Astrocyte of the hippocampus (primary cell): ENCODE measurements at regions not wholly inside any gene's neighbourhood (a gene's known extent, or its start where the extent isn't known, plus 50 kb on each side); places are given as distances from the start of the nearest gene placed in this dataset.
A peak's percentile ranks its signal among the peaks of the same experiment; 100 is the strongest.

Source experiments
- DNase-seq: peaks from one replicate; pipeline ENCODE4 v3.0.0; 2011; ENCODE audit warnings: low read depth, low spot score

DNA sequence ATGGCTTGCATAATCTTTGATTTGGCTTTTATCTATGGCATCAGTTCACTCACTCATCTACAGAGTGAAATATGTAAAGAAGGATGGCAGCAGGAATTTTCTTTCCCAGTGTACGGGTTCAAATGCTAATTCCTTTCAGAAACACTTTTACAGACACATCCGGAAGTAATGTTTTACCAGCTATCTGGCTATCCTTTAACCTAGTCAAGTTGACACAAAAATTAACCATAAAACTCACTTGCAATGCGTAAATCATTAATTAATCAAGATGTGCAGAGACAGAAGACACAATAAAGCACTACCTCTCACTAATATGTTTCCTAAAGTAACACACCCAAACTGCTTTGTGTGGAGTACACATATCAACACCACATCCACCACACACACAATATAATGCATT is 378.9 kb upstream of the ANO3 start:
- no peak for DNase-seq

DNA sequence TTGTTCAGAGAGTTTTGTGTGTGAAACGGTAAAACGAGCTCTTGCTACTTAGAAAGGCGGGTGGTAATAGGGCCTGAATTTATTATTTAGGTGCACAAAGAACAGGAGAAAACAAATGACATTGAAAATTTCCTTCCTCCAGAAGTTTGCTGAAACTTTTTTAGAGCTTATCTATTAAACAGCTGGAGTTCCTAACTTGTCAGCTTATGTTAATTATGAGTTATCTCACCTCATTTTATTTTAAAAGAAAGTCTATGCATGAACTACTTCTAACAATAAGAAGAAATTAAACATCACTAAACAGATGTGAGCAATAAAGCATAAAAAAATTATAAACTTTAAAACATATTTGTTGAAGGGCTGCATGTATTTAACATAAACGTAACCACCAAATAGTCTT is 373.9 kb upstream of the ANO3 start:
- no peak for DNase-seq

DNA sequence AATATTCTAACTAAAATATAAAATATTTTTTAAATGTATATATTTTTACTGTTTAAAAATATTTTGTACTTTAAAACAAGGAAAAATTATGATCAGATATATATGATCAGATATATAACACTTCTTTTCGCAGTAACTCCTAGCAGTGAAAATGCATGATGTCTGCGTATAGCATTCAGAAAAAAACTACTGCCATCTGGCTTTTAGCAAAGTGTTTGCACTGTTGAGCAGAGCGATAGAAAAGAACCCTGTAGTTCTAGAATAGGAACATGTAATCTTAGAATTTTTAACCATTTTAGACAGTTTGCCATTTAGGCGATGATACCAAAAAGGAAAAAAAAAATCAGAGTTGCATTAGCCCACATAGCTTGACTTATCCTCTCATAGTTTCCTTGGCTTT is 370.4 kb upstream of the ANO3 start:
- no peak for DNase-seq

DNA sequence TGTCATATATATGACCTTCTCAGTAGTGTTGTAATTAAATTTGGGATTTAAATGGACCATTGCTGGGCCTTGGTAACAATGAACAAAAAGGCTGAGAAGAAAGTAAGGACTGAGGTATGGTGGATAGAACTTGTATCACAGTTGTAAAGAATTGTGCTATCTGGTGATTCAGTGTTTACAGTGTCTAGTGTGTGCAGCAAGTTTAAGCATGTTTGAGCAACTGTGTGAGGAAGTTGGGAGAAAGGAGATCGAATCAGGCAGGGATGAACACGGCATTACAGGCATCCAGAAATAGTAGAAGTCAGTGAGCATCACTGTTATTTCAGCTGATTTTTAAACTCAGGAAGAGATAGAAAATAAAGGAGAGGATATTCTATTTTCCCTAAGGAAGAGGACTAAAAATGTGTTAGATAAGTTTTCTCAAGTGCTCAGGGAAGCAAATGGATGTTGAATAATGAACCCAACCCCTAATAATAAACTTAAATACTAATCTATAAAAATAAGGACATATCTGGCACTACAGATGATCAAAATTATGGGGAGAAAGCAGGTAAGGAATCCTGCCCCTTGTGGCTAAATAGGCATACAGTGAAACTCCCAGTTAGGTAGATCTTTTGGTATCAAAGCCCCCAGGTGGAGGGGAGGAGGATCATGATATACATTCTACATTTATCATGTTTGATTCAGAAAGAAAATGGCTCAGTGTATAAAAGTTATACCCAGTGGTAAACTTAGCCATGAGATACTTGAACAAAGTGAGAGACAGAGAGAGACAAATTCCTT is 361.0 kb upstream of the ANO3 start:
- DNase-seq: no peak

DNA sequence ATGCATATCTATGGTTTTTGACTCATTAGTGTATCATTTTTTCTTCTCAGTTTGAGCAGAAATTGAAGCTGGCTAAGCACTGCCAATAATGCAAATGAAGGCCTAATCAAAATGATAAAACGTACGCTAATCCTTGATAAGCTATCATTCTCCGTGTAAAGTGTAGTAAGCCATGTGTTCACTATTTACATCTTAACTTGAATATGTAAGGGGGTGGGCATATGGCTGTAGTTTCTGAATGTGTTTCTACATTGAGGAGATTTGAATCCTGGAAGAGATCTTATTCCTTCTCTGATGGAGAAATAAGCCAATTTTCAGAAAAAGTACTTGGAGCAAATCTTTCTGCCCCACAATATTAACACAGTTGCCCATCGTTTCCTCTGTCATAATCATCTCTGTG is 351.8 kb upstream of the ANO3 start:
- no peak for DNase-seq

DNA sequence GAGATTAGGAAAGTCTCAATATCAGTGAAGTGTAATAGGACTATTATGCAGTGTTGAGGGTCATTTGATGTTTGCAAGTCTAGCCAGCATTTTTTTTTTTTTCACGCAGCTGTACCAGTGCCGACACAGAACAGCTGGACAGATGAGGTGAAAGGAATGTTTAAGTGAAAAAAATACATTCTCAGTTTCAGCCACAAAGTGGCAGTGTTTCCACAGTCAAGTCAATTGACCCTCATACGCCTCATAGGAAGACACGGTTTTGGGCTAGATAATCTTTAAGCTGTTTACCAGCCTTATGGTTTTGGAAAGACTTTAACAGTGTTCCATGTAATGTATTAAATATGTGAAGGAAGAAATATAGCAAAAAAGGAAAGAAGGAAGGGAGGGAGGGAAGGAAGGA is 349.9 kb upstream of the ANO3 start:
- DNase-seq: peak; percentile 43

DNA sequence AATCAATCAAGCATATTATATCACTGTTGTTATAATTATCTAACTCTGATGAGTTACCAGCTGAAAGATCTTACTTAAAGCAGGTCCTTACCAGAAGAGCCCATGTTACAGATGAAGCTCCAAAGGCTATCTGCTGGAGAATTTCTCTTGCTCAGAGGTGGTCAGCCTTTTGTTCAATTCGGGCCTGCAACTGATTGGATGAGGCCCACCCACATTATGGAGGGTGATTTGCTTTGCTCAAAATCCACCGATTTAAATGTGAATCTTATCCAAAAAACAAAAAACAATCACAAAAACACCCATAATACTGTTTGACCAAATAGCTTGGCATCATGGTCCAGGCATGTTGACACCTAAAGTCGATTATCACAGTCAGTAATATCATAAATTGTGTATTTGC is 348.6 kb upstream of the ANO3 start:
- DNase-seq: no peak

DNA sequence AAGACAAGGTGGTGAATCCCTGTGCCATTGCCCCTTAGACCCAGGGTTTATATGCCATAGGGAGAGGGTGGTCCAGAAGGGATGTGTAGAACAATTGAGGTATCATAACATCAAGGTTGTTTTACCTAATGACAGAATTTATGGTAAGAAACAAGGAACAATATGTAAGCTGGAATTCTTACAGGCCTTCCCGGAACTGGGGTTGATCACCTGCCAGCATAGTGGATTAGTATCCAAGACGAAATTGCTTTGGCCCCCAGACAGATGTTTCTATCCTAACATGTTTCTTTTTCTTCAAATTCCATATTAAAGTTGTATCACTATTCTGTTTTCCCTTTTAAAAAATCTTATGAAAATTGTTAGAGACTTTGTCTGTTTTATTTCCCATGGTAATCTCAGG is 343.8 kb upstream of the ANO3 start:
- no peak for DNase-seq

DNA sequence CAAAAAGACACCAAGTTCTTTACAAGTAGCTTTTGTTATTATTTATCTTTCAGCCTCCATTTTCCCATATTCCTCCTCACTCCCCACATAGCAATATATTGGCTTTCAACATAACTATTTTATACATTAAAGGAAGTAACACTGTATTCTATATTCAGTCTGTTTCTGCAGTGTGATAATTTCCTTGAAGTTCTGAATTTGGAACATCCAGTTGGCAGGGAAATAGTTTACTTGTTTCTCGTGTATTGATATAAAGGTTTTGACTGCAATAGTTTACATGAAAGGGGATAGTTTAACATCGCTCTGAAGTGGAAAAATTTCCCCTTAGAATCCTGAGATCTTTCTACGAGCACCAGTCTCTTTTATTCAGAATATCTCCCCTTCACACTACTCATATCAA is 341.5 kb upstream of the ANO3 start:
- DNase-seq: no peak

DNA sequence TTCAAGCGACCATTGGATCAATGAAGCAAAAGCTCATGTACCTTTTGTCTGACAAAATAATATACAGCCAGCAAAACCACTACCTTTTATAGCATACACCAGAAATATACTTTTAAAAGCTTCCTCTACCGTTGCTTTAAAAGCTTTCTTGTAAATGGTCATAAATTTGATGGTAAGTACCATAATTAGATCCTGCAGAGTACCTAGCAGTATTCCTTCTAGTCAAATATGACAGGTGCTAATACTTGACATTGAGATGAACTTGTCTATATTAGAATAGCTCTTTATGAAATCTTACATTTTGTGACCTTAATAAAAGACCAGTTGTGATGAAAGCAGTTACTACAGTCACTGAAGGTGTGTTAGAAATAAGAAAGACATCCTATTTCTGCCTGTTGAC is 340.5 kb upstream of the ANO3 start:
- DNase-seq: no peak

DNA sequence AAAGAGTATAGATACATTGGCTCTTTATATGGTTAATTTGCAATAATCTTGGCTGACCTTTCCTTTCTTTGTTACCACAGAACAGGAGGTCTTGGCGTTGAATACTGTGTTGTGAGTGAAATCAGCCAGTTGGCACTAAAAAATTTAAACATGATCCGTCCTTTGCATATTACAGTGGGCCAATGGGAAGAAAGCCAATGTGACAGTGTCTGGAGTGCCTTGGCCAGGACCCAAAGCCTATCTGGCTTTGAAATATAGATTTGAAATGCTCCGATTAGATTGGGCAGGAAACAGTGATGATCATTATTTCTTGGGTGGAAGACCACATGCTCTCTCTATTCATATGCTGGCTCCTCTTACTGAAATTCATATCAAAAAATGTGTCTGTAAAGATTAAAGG is 339.6 kb upstream of the ANO3 start:
- no peak for DNase-seq

DNA sequence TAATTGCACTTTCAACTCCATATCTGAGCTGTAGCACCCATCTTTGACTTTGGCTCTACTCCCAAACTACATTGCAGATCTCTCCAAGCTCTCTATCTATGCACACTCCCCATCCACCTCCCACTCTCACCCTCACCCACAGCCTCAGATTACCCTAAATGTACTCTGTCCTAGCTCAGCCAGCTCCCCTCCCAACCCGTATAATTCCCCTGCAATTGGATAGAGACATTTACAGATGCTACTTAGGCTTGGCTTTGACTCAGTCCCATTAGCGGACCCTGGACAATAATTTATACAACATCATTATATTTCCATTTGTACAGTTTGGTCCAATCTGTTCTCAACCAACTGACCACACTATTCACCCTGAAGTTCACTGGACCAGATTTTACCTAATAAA is 338.9 kb upstream of the ANO3 start:
- no peak for DNase-seq

DNA sequence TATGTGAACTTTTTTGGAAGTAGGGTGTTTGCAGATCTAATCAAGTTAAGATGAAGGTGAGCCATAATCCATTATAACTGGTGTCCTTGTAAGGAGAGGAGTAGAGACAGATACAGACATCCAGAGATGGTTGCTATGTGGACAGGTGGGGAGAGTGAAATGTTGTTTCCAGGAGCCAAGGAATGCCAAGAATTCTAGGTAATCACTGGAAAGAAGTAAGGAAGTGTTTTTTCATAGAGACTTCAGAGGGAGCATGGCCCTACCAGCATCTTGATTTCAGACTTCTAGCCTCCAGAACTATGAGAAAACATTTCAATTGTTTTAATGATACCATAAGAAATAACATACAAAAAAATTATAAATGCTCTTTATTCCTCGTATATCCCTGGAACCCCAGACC is 320.5 kb upstream of the ANO3 start:
- DNase-seq: no peak

DNA sequence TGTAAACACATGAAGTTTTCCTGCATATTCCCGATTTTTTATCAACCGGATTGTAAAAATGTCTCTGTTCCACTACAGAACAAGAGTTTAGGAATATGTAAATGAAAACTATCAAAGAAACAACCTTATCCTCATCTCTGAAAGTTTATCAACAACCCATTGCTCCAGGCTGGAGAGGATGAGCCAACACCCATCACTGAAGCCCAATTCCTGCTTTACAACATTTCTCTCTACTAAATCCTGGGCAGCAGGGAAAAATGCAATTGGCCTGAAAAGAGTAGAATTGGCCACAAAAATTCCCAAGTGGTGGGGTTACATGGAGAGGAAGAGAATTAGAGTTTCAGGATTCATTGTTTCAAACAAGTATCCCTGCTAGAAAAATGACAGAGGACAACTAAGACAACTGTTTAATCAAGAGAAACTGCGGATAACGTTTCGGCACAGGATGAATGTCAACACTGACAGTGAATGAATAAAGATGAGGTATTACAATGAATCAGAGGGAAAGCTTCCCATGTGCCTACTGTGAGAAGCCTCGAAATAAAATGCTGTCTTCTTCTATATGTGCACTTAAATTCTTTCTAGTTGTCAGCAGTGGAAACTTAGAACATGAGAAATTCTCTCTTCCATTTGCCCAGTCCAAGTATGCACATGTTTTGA is 317.3 kb upstream of the ANO3 start:
- DNase-seq: no peak

DNA sequence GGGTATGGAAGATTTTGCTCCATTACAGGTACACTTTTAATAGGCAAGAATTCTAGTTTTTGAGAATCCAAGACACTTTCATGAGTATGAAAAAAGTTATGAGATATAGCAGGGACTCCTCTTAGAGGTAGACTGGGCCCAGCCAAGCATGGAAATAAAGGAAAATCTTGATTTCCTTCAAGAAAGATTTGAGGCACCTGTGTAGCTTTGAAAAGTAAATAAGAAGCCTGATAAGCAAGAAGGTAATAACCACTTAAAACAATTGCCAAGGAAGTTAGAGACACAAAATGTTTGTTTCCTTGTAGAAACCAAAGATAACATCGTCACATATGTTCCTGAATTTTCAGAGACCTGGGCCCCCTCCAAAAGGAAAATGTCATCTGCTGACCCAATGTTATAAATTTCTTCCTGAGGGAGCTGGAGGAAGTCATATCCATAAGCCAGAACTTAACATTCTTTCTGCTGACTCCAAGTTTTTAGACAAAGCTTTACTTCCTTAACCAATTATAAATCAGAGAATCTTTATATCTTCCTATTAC is 314.5 kb upstream of the ANO3 start:
- DNase-seq: no peak

DNA sequence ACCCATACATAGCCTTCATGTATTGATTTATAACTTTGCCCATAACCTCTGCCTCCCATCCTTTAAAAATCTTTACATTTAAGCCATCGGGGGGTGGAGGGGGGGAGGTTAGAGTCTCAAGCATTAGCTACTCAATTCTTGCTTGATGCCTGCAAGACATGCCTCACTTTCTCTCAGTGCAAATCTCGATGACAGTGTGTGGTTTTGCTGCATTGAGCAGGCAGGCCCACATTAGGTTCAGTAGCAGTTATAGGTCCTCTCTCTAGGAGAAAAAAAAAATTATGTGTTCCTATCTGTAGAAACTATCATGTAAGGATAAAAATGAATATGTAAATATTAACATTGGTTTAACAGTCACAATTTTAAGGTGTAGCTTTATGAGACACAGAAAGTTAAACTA is 314.0 kb upstream of the ANO3 start:
- no peak for DNase-seq

DNA sequence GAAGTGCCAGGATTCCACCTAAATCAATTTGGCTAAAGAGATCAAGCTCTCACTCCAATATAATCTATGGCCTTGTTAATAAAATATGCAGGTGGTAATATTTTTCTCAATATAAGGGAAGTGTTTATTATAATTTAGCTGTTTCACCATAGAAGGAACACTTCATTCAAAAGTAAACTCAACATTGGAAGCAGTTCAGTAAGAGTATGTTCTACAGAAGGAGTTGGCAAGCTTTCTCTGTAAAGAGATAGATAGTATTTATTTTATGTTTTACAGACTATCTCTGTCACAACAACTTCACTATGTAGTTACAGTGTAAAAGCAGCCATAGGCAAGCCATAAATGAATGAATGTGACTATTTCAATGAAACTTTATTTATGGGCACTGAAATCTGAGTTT is 313.6 kb upstream of the ANO3 start:
- DNase-seq: no peak

DNA sequence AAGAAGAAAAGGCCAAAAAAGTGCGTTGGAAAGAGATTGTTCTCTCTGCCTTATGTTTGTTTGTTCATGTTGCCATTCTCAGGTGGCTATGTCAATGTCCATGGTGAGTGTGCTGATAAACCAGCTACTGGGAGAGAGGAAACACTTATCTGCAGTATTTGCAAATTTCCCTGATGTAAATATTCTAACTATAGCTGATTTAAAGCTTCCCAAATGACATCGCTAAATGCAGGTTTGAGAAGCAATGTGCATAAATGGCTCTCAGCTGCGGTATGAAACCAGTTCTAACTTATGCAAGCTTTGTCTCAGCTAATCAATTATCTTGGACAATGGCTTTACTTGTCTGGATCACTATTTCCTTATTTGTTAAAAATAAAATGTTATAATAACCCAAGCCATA is 312.5 kb upstream of the ANO3 start:
- no peak for DNase-seq

DNA sequence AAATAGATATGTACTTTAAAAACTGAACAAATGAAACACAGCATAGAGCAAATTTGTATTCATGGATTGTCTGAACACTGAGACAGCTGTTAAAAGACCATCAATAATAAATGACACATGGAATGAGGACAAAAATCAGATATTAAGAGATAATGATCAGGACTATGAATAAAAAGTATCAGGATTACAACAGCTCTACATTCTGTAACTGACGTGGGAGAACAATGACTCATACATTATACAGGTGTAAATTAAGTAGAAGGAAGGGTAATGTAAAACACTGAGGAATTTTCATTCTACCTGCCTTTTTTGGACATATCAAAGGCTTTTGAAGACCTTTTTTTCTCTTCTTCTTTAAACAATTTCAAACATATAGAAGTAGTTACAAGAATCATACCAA is 310.9 kb upstream of the ANO3 start:
- DNase-seq: no peak

DNA sequence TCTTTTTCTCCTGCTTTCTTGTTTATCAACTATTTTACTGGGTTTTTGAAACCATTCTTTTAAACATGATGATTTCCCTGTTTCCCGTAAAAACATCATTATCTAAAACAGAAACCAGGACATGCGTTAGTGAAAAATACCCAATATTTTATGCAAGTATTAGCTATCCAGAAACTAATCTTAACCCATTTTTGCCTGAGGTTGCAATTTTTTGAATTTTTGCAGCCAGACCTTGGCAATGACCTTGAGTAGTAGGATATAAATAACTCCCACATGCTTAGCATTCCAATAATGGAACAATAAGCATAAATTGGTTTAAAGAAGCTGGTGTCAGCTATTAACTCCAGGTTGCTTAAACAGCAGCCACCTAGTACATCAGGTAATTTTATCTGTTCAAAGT is 308.9 kb upstream of the ANO3 start:
- no peak for DNase-seq

DNA sequence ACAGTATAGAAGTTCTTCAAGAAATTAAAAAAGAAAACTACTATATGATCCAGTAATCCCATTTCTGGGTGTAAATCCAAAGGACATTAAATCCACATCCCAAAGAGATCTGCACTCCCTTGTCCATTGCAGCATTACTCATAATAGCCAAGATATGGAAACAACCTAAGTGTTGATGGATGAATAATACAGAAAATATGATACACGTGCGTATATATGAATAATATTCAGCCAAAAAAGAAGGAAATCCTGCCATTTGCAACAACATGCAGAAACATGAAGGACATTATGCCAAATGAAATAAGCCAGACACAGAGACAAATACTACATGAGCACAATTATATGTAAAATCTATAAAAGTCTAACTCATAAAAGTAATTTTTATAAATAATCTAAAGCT is 306.3 kb upstream of the ANO3 start:
- no peak for DNase-seq

DNA sequence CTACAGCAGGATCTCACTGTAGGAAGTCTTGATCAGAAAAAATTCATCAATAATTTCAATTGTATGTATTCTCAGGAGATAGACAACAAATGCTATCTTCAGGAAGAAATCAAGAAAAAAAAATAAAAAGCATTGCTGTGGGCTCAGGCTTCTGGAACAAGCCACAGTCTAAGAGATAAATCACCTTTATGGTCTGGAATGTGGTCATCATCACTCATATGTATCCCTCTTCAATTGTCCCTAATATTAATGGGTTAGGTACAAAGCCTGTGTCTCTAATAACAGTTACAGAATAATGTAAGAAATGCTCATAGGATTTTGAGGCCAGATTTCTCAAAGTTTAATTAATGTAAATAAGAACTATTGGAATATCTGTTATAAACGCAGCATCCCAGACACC is 305.9 kb upstream of the ANO3 start:
- no peak for DNase-seq

DNA sequence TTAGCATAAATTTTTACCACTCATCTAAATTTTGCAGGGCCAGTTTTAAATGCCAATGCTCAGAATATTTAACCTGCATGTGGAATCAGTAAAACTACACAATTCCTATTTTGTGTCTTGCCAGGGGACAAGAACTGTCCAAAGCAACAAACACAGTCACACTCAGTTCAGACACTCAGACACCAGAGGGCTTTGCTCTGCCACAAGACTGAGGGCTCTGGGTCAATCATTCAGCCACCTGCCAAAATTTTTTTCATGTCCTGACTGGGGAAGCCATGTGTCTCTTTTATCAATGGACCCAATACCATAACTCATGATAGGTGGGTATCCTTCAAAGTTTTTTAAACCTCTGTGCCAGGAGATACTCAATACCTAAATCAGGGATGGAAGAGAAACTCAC is 304.0 kb upstream of the ANO3 start:
- no peak for DNase-seq
